ENCODE measurements at regions not wholly inside any gene's neighbourhood (a gene's known extent, or its start where the extent isn't known, plus 50 kb on each side); places are given as distances from the start of the nearest gene placed in this dataset.

GRCh38 chr13:107251341-107251740 lies 683.4 kb upstream of the ARGLU1 start:
- ATAC-seq: no peak
- Histone ChIP-seq H3K4me3 (no peak overlapping the region), H3K36me3 (no peaks in the 10 kb centered on the region), H3K9me3 (no peaks in the 10 kb centered on the region), H3K27ac (no peak overlapping the region), H3K27me3 (ENCODE audit: low read depth) (no peaks in the 10 kb centered on the region), H3K4me1 (no peaks in the 10 kb centered on the region)
- intact Hi-C loops (cut with DNase I): no loop called here
- DNase-seq: no peak
- TF ChIP-seq CTCF (IDR thresholded peaks at IDR 0.05): no peak

DNA sequence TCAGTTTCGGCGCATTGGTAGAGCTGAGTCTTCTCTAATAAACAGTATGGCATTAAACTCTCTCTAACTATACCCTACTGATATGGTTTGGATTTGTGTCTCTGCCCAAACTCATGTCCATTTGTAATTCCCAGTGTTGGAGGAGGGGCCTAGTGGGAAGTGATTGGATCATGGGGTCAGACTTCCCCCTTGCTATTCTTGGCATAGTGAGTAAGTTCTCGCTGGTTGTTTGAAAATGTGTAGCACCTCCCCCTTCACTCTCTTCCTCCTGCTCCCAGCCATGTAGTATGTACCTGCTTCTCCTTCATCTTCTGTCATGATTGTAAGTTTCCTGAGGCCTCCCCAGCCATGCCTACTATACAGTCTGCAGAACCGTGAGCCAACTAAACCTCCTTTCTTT lies 682.7 kb upstream of the ARGLU1 start:
- intact Hi-C loops (cut with DNase I): no loop called here
- no peak overlapping the region for H3K4me3 ChIP-seq
- no peaks in the 10 kb centered on the region for H3K27me3 ChIP-seq (ENCODE audit: low read depth)
- ATAC-seq: no peak
- no peak overlapping the region for H3K27ac ChIP-seq
- no peaks in the 10 kb centered on the region for H3K9me3 ChIP-seq
- no peaks in the 10 kb centered on the region for H3K4me1 ChIP-seq
- H3K36me3 ChIP-seq: no peaks in the 10 kb centered on the region
- TF ChIP-seq CTCF (IDR thresholded peaks at IDR 0.05): no peak
- DNase-seq: no peak

DNA sequence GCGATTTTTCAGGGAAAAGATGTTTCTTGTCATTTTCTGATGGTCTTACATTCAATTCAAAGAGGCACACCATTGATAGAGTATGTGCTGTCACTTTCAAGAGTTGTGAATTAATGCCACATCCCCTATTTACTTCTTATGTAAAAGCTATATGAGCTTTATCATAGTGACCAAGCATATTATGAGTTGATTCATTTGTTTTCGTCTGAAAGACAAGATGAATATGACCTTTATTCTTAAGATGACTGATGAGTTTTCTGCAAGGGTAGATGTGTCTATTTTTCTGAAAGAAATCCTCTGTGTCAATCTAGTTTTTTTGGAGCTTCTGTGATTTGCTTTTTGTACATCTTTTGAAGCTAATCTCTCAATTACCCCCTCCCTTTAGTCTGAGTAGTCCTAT lies 676.3 kb upstream of the ARGLU1 start:
- DNase-seq (no peak), ATAC-seq (no peak)
- no peak for TF ChIP-seq CTCF (IDR thresholded peaks at IDR 0.05)
- H3K4me3 ChIP-seq: no peak overlapping the region
- no peak overlapping the region for H3K27ac ChIP-seq
- no peaks in the 10 kb centered on the region for H3K9me3 ChIP-seq
- intact Hi-C loops (cut with DNase I): no loop called here
- no peaks in the 10 kb centered on the region for H3K36me3 ChIP-seq
- no peaks in the 10 kb centered on the region for H3K27me3 ChIP-seq (ENCODE audit: low read depth)
- H3K4me1 ChIP-seq: no peaks in the 10 kb centered on the region

GRCh38 chr13:107242138-107242537 lies 674.2 kb upstream of the ARGLU1 start:
- no peaks in the 10 kb centered on the region for H3K36me3 ChIP-seq
- no peak overlapping the region for H3K27ac ChIP-seq
- intact Hi-C loops (cut with DNase I): no loop called here
- no peak for DNase-seq
- no peak for TF ChIP-seq CTCF (IDR thresholded peaks at IDR 0.05)
- H3K4me1 ChIP-seq: no peaks in the 10 kb centered on the region
- H3K27me3 ChIP-seq (ENCODE audit: low read depth): no peaks in the 10 kb centered on the region
- no peaks in the 10 kb centered on the region for H3K9me3 ChIP-seq
- H3K4me3 ChIP-seq: no peak overlapping the region
- peak in 1 of 2 donors; percentile 39 for ATAC-seq

DNA sequence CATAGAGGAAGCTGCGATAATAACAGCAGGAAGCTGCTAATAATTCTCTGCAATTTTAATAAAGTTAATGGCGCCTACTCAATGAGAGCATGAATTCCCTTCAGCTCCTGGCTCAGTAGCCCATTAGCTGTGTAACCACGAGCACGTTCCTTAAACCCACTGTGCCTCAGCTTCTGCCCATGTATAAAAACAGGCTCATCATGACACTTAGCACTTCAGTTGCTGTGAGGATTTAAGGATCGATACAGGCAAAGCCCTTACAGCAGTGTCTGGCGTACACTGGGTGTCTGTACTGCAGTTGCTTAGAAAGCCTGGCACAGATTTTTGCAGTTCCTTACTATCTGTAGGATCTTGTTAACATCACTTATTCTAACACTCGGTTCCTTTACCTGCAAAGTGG lies 673.4 kb upstream of the ARGLU1 start:
- no peaks in the 10 kb centered on the region for H3K9me3 ChIP-seq

More for the DNA sequence above, 673.4 kb upstream of the ARGLU1 start:
- H3K4me1 ChIP-seq: no peaks in the 10 kb centered on the region
- no peak for ATAC-seq
- DNase-seq: no peak
- no peak overlapping the region for H3K4me3 ChIP-seq
- no peak for TF ChIP-seq CTCF (IDR thresholded peaks at IDR 0.05)
- no peaks in the 10 kb centered on the region for H3K36me3 ChIP-seq
- no peak overlapping the region for H3K27ac ChIP-seq
- H3K27me3 ChIP-seq (ENCODE audit: low read depth): no peaks in the 10 kb centered on the region
- intact Hi-C loops (cut with DNase I): no loop called here

Data from lower lobe of right lung (tissue), 2 donors.